SU-DHL-6 (cell line): ENCODE measurements at regions not wholly inside any gene's neighbourhood (a gene's known extent, or its start where the extent isn't known, plus 50 kb on each side); places are given as distances from the start of the nearest gene placed in this dataset.

ENCODE experiments used
- H2AFZ ChIP-seq: fragments of 200-600 bp; sonication (generic); 2 replicates; pipeline ENCODE4 v1.6.1; 2014; ENCODE audit warnings: low read depth, mild to moderate bottlenecking, moderate library complexity, mixed read lengths, antibody characterized with exemption, low read length; ENCODE audit not compliant: severe bottlenecking
- H3F3A ChIP-seq: fragments of 200-600 bp; shearing (Covaris generic); 2 replicates; pipeline ENCODE4 v1.6.0; 2016; ENCODE audit warnings: antibody characterized with exemption, mild to moderate bottlenecking; ENCODE audit not compliant: insufficient read depth
- H3K27ac ChIP-seq: fragments of 200-600 bp; sonication (generic); 2 replicates; pipeline ENCODE4 v1.5.1; 2016; ENCODE audit warnings: low read depth, mild to moderate bottlenecking, low read length, moderate library complexity, mixed read lengths
- H3K27me3 ChIP-seq: fragments of 200-600 bp; sonication (generic), shearing (Covaris generic); 2 replicates; pipeline ENCODE4 v1.6.0; 2014; ENCODE audit warnings: mild to moderate bottlenecking, low read length
- H3K36me3 ChIP-seq: fragments of 200-600 bp; sonication (generic); 2 replicates; pipeline ENCODE4 v1.6.1; 2014; ENCODE audit warnings: mild to moderate bottlenecking, low read length, mixed read lengths
- H3K4me2 ChIP-seq: fragments of 300-600, 200-600 bp; shearing (Covaris generic), sonication (generic); 2 replicates; pipeline ENCODE4 v1.6.0; 2014; ENCODE audit warnings: low read length, low read depth, mild to moderate bottlenecking; ENCODE audit not compliant: poor library complexity, severe bottlenecking
- H3K4me3 ChIP-seq: fragments of 200-600 bp; sonication (generic); 2 replicates; pipeline ENCODE4 v1.5.1; 2014; ENCODE audit warnings: antibody characterized with exemption, low read length, mild to moderate bottlenecking, mixed read lengths; ENCODE audit not compliant: insufficient read depth, poor library complexity, severe bottlenecking
- H3K79me2 ChIP-seq: fragments of 200-600 bp; sonication (generic); 2 replicates; pipeline ENCODE4 v1.6.1; 2014; ENCODE audit warnings: mild to moderate bottlenecking, low read length, moderate library complexity; ENCODE audit not compliant: insufficient read depth
- H3K9ac ChIP-seq: fragments of 200-600 bp; sonication (generic); 2 replicates; pipeline ENCODE4 v1.7.0; 2014; ENCODE audit warnings: mild to moderate bottlenecking, low read length
- H3K9me2 ChIP-seq: fragments of 200-600 bp; sonication (generic); replicated peaks from 2 replicates; pipeline ENCODE4 v1.6.1; 2014; ENCODE audit warnings: low read length; ENCODE audit not compliant: insufficient read depth
- H3K9me3 ChIP-seq: fragments of 200-600 bp; sonication (generic); 2 replicates; pipeline ENCODE4 v1.6.1; 2014; ENCODE audit warnings: low read length, mixed read lengths; ENCODE audit not compliant: insufficient read depth
- H4K20me1 ChIP-seq: fragments of 200-600 bp; sonication (generic); 2 replicates; pipeline ENCODE4 v1.6.1; 2014; ENCODE audit warnings: low read depth, mild to moderate bottlenecking, antibody characterized with exemption, low read length, moderate library complexity, mixed read lengths
- CTCF ChIP-seq: fragments of 200-600 bp; sonication (generic); IDR thresholded peaks from one replicate; pipeline ENCODE4 v1.5.1; 2017; ENCODE audit warnings: antibody characterized with exemption, mild to moderate bottlenecking, low read length, moderate library complexity; ENCODE audit not compliant: insufficient read depth, poor library complexity, severe bottlenecking
- EZH2phosphoT487 ChIP-seq: fragments of 200-600 bp; sonication (generic), shearing (Covaris generic); conservative IDR thresholded peaks from 2 replicates; pipeline ENCODE4 v1.6.1; 2018; ENCODE audit warnings: mild to moderate bottlenecking, antibody characterized with exemption, low read length, moderate library complexity, mixed read lengths

DNA sequence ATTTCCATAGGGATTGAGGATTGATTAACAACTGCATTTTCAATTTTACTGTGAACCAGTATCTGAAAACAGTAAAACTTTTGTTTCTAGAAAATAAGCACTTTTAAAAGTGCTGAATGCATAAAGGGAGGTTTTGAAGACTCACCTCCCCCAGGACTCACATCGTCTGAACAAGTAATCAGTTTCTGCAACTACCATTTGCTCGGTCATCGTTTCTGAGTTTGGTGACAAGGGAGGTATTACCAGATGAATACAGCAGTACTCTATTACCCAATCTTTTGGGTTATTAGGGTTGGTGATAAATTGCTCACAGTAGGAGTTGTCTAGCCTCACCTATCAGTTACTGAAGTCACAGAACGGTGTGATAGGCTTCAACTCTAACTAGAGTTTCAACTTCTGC is 234.5 kb upstream of the FN1 start:
- Histone ChIP-seq H3K4me3 (no peak overlapping the region), H3K79me2 (no peaks in the 10 kb centered on the region), H3K27ac (no peak overlapping the region), H4K20me1 (no peaks in the 10 kb centered on the region), H3K9me3 (no peaks in the 10 kb centered on the region), H3K4me2 (no peak overlapping the region), H2AFZ (no peak overlapping the region), H3K9ac (no peak overlapping the region), H3K27me3 (no peaks in the 10 kb centered on the region), H3K9me2 (no peaks in the 10 kb centered on the region; the same call in 1 of the 2 replicates), H3F3A (no peaks in the 10 kb centered on the region), H3K36me3 (no peaks in the 10 kb centered on the region)
- no peak for TF ChIP-seq CTCF
- TF ChIP-seq EZH2phosphoT487: no peak

- H3K79me2 ChIP-seq: no peaks in the 10 kb centered on the region
- H4K20me1 ChIP-seq: no peaks in the 10 kb centered on the region
- H3K27ac ChIP-seq: no peak overlapping the region
- no peak overlapping the region for H3K4me2 ChIP-seq
- no peaks in the 10 kb centered on the region for H3K9me3 ChIP-seq
- no peaks in the 10 kb centered on the region for H3K36me3 ChIP-seq
- no peak overlapping the region for H3K9ac ChIP-seq
- no peaks in the 10 kb centered on the region for H3F3A ChIP-seq
- no peaks in the 10 kb centered on the region for H3K27me3 ChIP-seq
- no peaks in the 10 kb centered on the region; the same call in 1 of the 2 replicates for H3K9me2 ChIP-seq
- TF ChIP-seq CTCF: no peak
- TF ChIP-seq EZH2phosphoT487: no peak
- H3K4me3 ChIP-seq: no peak overlapping the region
- H2AFZ ChIP-seq: no peak overlapping the region
Measured at GRCh38 chr2:215668378-215668775, 232.5 kb upstream of the FN1 start.

- Histone ChIP-seq H3K9me3 (no peaks in the 10 kb centered on the region), H2AFZ (no peak overlapping the region), H3K4me2 (no peak overlapping the region), H3F3A (no peaks in the 10 kb centered on the region), H3K9me2 (no peaks in the 10 kb centered on the region; the same call in 1 of the 2 replicates), H3K36me3 (no peaks in the 10 kb centered on the region), H4K20me1 (no peaks in the 10 kb centered on the region), H3K27me3 (no peaks in the 10 kb centered on the region), H3K4me3 (no peak overlapping the region), H3K27ac (no peak overlapping the region), H3K79me2 (no peaks in the 10 kb centered on the region), H3K9ac (no peak overlapping the region)
- TF ChIP-seq EZH2phosphoT487 (no peak), CTCF (no peak)
Measured at GRCh38 chr2:215667585-215668377, 231.9 kb upstream of the FN1 start.
